HepG2 (cell line): ENCODE measurements at regions not wholly inside any gene's neighbourhood (a gene's known extent, or its start where the extent isn't known, plus 50 kb on each side); places are given as distances from the start of the nearest gene placed in this dataset.
A peak's percentile ranks its signal among the peaks of the same experiment; 100 is the strongest.

ENCODE experiments used
- ATAC-seq: fragments of 200-7000 bp; cut with Tn5 transposase; 3 replicates; pipeline ENCODE4 v1.9.1; 2020; ENCODE audit warnings: mild to moderate bottlenecking, moderate library complexity
- BruUV-seq: library from RNA; stranded (reverse); fragments of 400-500 nt; replicated peaks from 2 replicates; lab custom pipeline; 2021; lab: Mats Ljungman, UMichigan
- CTCF ChIA-PET: fragments of 300-600 bp; formaldehyde crosslinking; extraction: SDS; loops from one replicate; lab custom pipeline; 2021; ENCODE audit warnings: low total read pairs, inconsistent platforms, low intra/inter-chr PET ratio; lab: Yijun Ruan, JAX
- POLR2A ChIA-PET: fragments of 350-600 bp; sonication (Branson Sonifier 250); formaldehyde crosslinking; loops from one replicate; lab custom pipeline; 2020; ENCODE audit warnings: antibody characterized with exemption, inconsistent platforms; lab: Yijun Ruan, JAX
- DNase-seq: peaks from one replicate; pipeline ENCODE4 v3.0.0-alpha.2; 2015; ENCODE audit warnings: low spot score
- FAIRE-seq: peaks from 3 replicates; lab custom pipeline; 2011; peaks lifted over from hg19 to GRCh38; lab: Jason Lieb, UNC
- H2AFZ ChIP-seq: one replicate; pipeline ENCODE4 v1.6.1; 2011; ENCODE audit warnings: low read length, inconsistent platforms
- H3K27ac ChIP-seq: fragments of 300-600 bp; 3 replicates; pipeline ENCODE4 v1.8.0; 2011; ENCODE audit warnings: mixed run types, mild to moderate bottlenecking, mixed read lengths, low read length, inconsistent platforms; ENCODE audit not compliant: insufficient read depth; ENCODE audit errors: extremely low read length
- H3K27me3 ChIP-seq, 2 experiments: fragments of 200-600 bp in 1 of 2; 2 replicates in 1 of 2; 3 replicates in 1 of 2; pipeline versions ENCODE4 v1.6.0 to v1.8.0; 2011; ENCODE audit warnings: low read length in 2 of 2, mild to moderate bottlenecking in 2 of 2, moderate library complexity in 2 of 2, inconsistent platforms in 1 of 2; ENCODE audit not compliant: insufficient read depth in 2 of 2, control insufficient read depth in 1 of 2
- H3K36me3 ChIP-seq, 2 experiments: fragments of 200-600 bp in 1 of 2; replicated peaks in 1 of 2; 2 replicates in 1 of 2; 3 replicates in 1 of 2; pipeline versions ENCODE4 v1.5.1 to v1.8.0; 2011; ENCODE audit warnings: low read length in 2 of 2, inconsistent platforms in 1 of 2; ENCODE audit not compliant: insufficient read depth in 2 of 2, control insufficient read depth in 1 of 2
- H3K4me1 ChIP-seq: 2 replicates; pipeline ENCODE4 v1.5.1; 2012; ENCODE audit warnings: low read length, inconsistent platforms; ENCODE audit not compliant: insufficient read depth
- H3K4me2 ChIP-seq: 2 replicates; pipeline ENCODE4 v1.6.0; 2011; ENCODE audit warnings: low read depth, low read length, inconsistent platforms
- H3K4me3 ChIP-seq, 3 experiments: fragments of 200-600 bp in 1 of 3; sonication (generic), shearing (Covaris generic) in 1 of 3; replicated peaks in 1 of 3; 2 replicates each; pipeline ENCODE4 v1.5.1; 2011 to 2016; ENCODE audit warnings: low read length in 3 of 3, inconsistent platforms in 2 of 3, low read depth in 2 of 3, mild to moderate bottlenecking in 2 of 3, control low read depth in 1 of 3, mixed read lengths in 1 of 3; ENCODE audit not compliant: insufficient read depth in 1 of 3
- H3K79me2 ChIP-seq: one replicate; pipeline ENCODE4 v1.6.1; 2011; ENCODE audit warnings: low read length, inconsistent platforms; ENCODE audit not compliant: insufficient read depth
- H3K9ac ChIP-seq: 2 replicates; pipeline ENCODE4 v1.6.0; 2011; ENCODE audit warnings: mild to moderate bottlenecking, low read depth, low read length, inconsistent platforms; ENCODE audit not compliant: insufficient read depth
- H3K9me3 ChIP-seq: 2 replicates; pipeline ENCODE4 v1.5.1; 2012; ENCODE audit warnings: mild to moderate bottlenecking, low read length
- H4K20me1 ChIP-seq: 2 replicates; pipeline ENCODE4 v1.6.0; 2011; ENCODE audit warnings: inconsistent platforms, mild to moderate bottlenecking, low read length, moderate library complexity; ENCODE audit not compliant: insufficient read depth
- ATF7 ChIP-seq, 2 experiments: fragments of 450-650 bp in 1 of 2; sonication (generic) in 1 of 2; formaldehyde crosslinking in 1 of 2; IDR thresholded peaks; 2 replicates each; pipeline versions ENCODE4 v1.4.0 to v1.6.1; 2016 to 2020; ENCODE audit warnings: antibody characterized with exemption in 1 of 2, mild to moderate bottlenecking in 1 of 2, missing genetic modification reagents in 1 of 2
- CREB1 ChIP-seq, 2 experiments: fragments of 450-650 bp in 1 of 2; IDR thresholded peaks; 2 replicates each; pipeline ENCODE4 v1.6.1; 2016 to 2017; ENCODE audit warnings: control low read depth in 1 of 2, mild to moderate bottlenecking in 1 of 2, missing compliant biosample characterization in 1 of 2, missing genetic modification characterization in 1 of 2
- EEA1 ChIP-seq: sonication (generic); formaldehyde crosslinking; IDR thresholded peaks from 2 replicates; pipeline ENCODE4 v1.5.1; 2020; ENCODE audit warnings: mild to moderate bottlenecking, missing genetic modification reagents, borderline replicate concordance
- SRSF9 ChIP-seq: fragments of 200-400 bp; formaldehyde crosslinking; IDR thresholded peaks from 2 replicates; pipeline ENCODE4 v1.6.1; 2018; ENCODE audit warnings: borderline replicate concordance, mild to moderate bottlenecking, low read depth, low read length; ENCODE audit not compliant: insufficient read depth, poor library complexity, severe bottlenecking
- ZHX1 ChIP-seq: sonication (generic); formaldehyde crosslinking; IDR thresholded peaks from 2 replicates; pipeline ENCODE4 v1.8.1; 2022; ENCODE audit warnings: low read depth, mild to moderate bottlenecking, missing genetic modification reagents
- ZNF598 ChIP-seq: sonication (generic); formaldehyde crosslinking; IDR thresholded peaks from 2 replicates; pipeline ENCODE4 v1.5.1; 2020; ENCODE audit warnings: mild to moderate bottlenecking, missing genetic modification reagents, borderline replicate concordance
- ZNF782 ChIP-seq: sonication (generic); formaldehyde crosslinking; IDR thresholded peaks from 2 replicates; pipeline ENCODE4 v1.4.0; 2020; ENCODE audit warnings: missing genetic modification reagents, mild to moderate bottlenecking, borderline replicate concordance
- WGBS: methylation state at CpG from one replicate; pipeline ENCODE4 v1.1.6; 2017; ENCODE audit warnings: low lambda C conversion rate; 5-methylcytosine and 5-hydroxymethylcytosine counted together
- in situ Hi-C: cut with HindIII; loops from 2 replicates; pipeline ENCODE4 v1.10.0; 2017; ENCODE audit warnings: low pct_unique_long_range_greater_than_20kb; ENCODE audit not compliant: extremely low pct_ligation_motif_present
- intact Hi-C: fragments of 100-400 bp; cut with micrococcal nuclease; formaldehyde crosslinking; loops from one replicate; pipeline ENCODE4 v1.10.0; 2022; ENCODE audit not compliant: unreplicated experiment

DNA sequence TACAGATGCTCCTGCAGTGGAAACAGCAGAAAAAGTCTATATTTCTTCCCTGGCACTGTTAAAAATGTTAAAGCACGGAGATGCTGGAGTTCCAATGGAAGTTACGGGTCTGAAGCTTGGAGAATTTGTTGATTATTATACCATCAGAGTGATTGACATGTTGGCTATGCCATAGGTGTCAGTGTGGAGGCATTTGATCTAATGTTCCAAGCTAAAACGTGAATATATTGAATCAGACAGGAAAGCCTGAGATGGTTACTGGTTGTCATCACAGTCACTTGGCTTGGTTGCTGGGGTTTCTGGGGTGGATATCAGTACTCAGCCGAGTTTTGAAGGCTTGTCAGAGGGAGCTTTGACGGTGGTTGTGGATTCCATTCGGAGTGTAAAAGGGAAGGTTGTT is 262.9 kb upstream of the CNTNAP5 start (continued):
- no peak for TF ChIP-seq ZHX1
- TF ChIP-seq, all 625 proteins: peak for 0

GRCh38 chr2:123768233-123768632 is 256.9 kb upstream of the CNTNAP5 start:
- H3K4me1 ChIP-seq, result no peaks in the 10 kb centered on the region
- POLR2A ChIA-PET, result no interaction called here
- ATAC-seq, result no peak
- no peaks in the 10 kb centered on the region for H3K36me3 ChIP-seq
- peaks cover 97% of the 10 kb centered on the region for H3K9me3 ChIP-seq
- H3K4me3 ChIP-seq, result no peak overlapping the region
- intact Hi-C loops (no loop called here), in situ Hi-C loops (no loop called here)
- no peaks in the 10 kb centered on the region for H4K20me1 ChIP-seq
- DNase-seq, result no peak
- no peak for FAIRE-seq
- CTCF ChIA-PET, result no interaction called here
- no peak overlapping the region for H3K4me2 ChIP-seq
- no TSS peak for BruUV-seq
- H3K27ac ChIP-seq, result no peak overlapping the region
- H3K9ac ChIP-seq, result no peak overlapping the region
- WGBS, result 9% methylated on average over 2 of the region's 2 CpGs
- H3K79me2 ChIP-seq, result no peaks in the 10 kb centered on the region
- no peaks in the 10 kb centered on the region for H3K27me3 ChIP-seq
- TF ChIP-seq SRSF9, result peak; percentile 60
- TF ChIP-seq ZNF782, result no peak
- H2AFZ ChIP-seq, result no peak overlapping the region

GRCh38 chr2:123769001-123769400 is 256.1 kb upstream of the CNTNAP5 start:
- in situ Hi-C loops, result no loop called here
- BruUV-seq, result no TSS peak
- no peak for ATAC-seq
- no peak for TF ChIP-seq ZNF598
- TF ChIP-seq CREB1 (IDR thresholded peaks at IDR 0.05), result peak; percentile 86
- no peak for TF ChIP-seq CREB1 (CRISPR knock-in tag; IDR thresholded peaks at IDR 0.05)
- TF ChIP-seq EEA1 (CRISPR knock-in tag), result no peak
- TF ChIP-seq ATF7 (IDR thresholded peaks at IDR 0.05), result peak; percentile 93
- no peak for TF ChIP-seq ATF7 (CRISPR knock-in tag; IDR thresholded peaks at IDR 0.05)
- TF ChIP-seq, all 625 proteins: peak for 2
- H3K27me3 ChIP-seq, result no peaks in the 10 kb centered on the region
- no peak overlapping the region for H3K27ac ChIP-seq
- intact Hi-C loops, result no loop called here
- no peak overlapping the region for H2AFZ ChIP-seq
- no peak overlapping the region for H3K4me3 ChIP-seq
- H3K4me2 ChIP-seq, result no peak overlapping the region
- CTCF ChIA-PET, result no interaction called here
- POLR2A ChIA-PET, result no interaction called here
- H3K9ac ChIP-seq, result no peak overlapping the region
- H3K36me3 ChIP-seq, result no peaks in the 10 kb centered on the region
- H4K20me1 ChIP-seq, result no peaks in the 10 kb centered on the region
- no peak for FAIRE-seq
- H3K79me2 ChIP-seq, result no peaks in the 10 kb centered on the region
- H3K4me1 ChIP-seq, result no peaks in the 10 kb centered on the region
- DNase-seq, result no peak
- H3K9me3 ChIP-seq, result peaks cover 97% of the 10 kb centered on the region
- WGBS, result 13% methylated on average over 2 of the region's 2 CpGs
